Glomerular endothelial cell (primary cell): ENCODE measurements at regions not wholly inside any gene's neighbourhood (a gene's known extent, or its start where the extent isn't known, plus 50 kb on each side); places are given as distances from the start of the nearest gene placed in this dataset.
A peak's percentile ranks its signal among the peaks of the same experiment; 100 is the strongest.
"Not testable (repeated sequence)": the region's sequence is repeated elsewhere in the genome, so short reads cannot be mapped to it uniquely, and the experiment has no call there.

Source experiments
- DNase-seq: peaks from one replicate; pipeline ENCODE4 v3.0.0-alpha.2; 2011; ENCODE audit warnings: low read depth, low spot score; ENCODE audit errors: extremely low read depth

- DNase-seq = no peak
Measured at GRCh38 chr16:73966851-73967250, 329.8 kb upstream of the PSMD7 start.

DNA sequence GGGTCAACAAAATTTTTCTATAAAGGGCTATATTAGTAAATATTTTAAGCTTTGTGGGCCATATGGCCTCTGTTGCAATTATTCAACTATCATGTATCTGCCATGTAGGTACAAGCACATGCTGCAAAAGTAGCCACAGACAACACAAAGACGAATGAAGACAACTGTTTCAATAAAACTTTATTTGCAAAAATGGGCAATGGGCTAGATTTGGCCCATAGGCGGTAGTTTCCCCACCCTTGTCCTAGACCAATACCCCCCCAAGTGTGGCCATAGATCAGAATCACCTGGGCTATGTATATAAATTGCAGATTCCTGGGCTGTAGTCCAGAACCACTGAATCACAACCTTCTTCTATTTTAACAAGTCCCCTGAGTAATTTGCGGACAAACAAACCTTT, 331.0 kb upstream of the PSMD7 start:
- no peak for DNase-seq

- peak; percentile 23 for DNase-seq
Measured at GRCh38 chr16:73956587-73957494, 339.8 kb upstream of the PSMD7 start.

- no peak for DNase-seq
Measured at GRCh38 chr16:73955702-73956101, 340.9 kb upstream of the PSMD7 start.

DNA sequence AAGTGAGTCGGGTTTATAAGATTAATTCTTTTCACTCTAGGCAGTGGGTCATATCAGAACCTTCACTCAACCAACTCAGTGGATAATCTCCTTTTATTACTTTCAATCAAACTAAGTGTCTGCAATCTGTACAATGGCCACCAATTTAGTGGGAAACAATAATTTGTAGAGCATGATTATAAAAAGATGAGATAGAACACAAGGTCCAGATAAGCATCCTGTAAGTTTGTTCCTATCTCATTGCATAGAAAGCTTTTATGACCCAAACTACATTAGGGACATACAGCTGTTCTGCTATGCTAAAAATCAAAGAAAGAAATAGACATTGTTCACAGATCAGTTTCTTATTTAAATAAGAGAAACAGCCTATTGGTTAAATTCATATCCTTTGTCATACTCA, 341.4 kb upstream of the PSMD7 start:
- DNase-seq = no peak

- DNase-seq = no peak
Measured at GRCh38 chr16:73951481-73951880, 345.1 kb upstream of the PSMD7 start.

DNA sequence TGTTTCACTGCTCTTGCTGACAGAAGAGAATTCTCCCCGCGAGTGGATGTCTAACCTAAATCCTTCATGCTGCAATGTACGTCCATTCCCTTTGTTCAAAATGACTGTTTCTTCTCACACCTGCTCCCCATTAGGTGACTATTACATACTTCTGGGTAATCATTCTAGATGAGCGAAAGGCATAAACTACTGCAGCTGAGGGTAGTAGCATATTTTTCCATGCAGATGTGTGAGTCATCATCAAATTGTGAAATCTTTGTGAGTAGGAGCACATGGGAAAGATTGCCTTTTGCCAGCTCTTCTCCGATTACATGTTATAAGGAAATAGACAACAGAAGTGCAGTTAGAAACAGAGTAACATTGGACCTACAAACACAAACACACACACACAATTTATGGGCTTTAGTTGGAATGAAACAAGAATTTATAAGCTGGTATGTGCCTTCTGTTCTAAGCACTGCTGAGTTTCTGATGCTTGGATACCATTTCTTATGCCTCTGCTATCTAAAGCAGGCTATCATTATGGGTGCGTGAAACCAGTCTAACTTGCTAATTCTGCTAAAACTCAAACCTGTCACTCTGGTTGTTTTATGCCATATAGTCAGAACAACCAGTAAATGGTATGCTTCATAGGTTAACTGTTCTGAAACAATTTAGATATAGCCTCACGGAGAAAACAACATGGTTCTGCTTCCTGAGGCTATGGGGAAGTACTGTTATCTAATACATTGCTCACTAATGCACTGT, 346.9 kb upstream of the PSMD7 start:
- no peak for DNase-seq

DNA sequence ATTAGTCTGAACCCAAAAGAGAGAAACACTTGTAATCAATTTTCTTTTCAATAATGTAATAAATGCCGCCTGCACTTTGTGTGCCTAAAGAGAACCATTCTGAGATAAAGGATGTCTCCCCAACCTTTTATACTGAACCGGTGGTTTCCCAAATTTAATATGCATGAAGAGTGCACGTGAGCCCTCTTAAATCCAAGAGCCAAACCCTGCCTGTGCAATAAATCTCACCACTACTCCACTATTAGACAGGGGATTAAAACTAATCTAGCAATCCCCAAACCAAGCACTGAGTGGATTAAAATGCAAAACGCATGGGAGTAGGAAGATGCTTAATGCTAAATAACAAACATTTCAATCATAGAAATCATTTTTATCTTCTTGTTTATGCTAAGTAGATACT, 351.0 kb upstream of the PSMD7 start:
- no peak for DNase-seq

DNA sequence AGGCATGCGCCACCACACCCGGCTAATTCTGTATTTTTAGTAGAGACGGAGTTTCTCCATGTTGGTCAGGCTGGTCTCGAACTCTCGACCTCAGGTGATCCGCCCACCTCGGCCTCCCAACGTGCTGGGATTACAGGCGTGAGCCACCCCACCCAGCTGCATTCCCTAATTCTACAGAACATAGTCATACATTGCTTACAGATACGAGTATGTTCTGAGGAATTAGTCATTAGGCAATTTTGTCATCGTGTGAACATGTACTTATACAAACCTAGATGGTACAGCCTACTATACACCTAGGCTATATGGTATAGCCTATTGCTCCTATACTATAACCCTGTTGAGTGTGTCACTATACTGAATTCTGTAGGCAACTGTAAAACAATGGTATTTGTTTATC, 353.4 kb upstream of the PSMD7 start:
- DNase-seq = not testable (repeated sequence)

DNA sequence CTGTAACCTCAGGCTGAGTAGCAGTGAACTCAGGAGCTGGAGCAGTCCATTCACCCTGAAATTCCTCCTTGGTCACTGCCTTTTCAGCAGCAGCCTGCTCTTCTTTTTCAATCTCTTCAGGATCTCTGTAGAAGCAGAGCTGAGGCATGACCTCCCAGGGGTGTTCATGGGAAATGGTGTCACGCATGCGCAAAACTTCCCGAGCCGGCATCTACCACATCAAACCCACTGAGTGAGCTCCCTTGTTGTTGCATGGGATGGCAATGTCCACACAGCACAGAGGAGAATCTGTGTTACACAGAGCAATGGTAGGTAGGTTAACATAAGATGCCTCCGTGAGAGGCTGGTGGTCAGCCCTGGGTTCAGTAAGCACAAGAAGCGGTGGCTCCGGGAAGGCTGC, 355.8 kb upstream of the PSMD7 start:
- DNase-seq = not testable (repeated sequence)

DNA sequence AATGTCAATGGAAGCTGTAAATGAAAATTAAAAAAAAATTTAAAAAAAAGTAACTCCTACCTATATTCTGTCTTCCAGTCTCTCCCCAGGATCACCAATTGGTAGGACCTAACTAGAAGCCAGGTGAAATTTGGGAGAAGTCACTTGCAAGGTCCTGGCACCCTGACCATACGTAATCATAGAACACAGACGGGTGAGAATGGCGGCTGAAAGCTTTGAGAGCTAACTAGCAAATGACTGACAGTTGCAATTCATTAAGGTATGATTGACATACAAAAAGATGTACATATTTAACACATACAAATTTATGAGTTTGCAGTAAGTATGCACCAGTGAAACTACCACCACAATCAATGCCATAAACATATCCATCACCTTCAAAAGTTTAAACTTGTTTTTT, 372.7 kb upstream of the PSMD7 start:
- no peak for DNase-seq

GRCh38 chr16:73921295-73921694, 375.3 kb upstream of the PSMD7 start:
- DNase-seq = no peak

DNA sequence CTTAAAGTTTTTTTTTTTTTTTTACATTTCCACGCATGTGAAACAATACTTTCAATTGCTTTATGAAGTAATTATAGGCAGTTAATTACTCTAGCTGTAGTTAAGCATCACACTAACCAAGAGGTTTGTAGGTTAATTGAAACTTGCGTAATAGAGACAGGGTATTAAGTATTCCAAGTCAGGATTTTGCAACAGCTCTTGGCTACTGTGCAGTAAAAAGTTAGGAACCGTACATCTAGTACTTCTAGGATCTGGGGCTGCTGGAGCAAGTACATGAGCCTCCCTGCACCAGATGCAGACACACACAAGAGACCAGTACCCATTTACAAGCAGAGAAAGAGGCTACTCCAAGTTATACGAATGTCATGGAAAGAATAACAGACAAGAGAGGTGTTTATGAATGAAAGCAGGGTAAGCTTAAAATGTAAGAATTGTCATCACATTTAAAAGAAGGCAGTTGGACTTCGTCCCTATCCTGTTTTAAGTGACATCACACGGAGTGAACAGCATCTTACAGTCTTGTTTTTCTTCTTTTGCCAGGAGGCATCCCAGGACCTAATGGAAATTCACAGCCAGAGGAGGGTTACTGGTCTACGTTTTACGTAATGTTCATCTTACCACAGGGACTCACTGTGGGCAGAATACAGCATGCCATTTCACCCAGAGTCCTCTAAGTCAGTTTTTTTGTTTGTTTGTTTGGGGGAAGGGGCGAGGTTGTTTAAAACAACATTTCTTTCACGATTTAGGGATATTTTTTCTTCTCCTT, 379.6 kb upstream of the PSMD7 start:
- DNase-seq = no peak

DNA sequence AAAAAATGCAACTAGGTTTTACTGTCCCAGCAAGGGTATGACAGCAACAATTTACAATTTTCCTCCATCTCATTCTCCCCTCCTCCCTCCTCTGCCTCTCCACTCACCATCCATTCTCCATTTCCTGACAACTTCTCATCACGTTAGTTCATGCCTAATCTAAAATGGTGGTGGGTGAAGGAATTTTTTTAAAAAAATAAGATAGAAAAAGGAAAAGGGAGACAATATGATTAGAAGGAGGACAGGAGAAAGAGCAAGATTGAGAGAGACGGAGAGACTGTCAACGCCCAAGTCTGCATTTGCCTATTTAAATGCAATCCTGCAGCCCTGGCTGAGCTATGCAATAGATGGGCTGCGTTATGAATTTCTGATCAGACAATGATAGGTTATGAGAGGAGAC, 380.7 kb upstream of the PSMD7 start:
- no peak for DNase-seq

GRCh38 chr16:73915140-73915539, 381.5 kb upstream of the PSMD7 start:
- DNase-seq = no peak

- no peak for DNase-seq
Measured at GRCh38 chr16:73912850-73913249, 383.8 kb upstream of the PSMD7 start.

DNA sequence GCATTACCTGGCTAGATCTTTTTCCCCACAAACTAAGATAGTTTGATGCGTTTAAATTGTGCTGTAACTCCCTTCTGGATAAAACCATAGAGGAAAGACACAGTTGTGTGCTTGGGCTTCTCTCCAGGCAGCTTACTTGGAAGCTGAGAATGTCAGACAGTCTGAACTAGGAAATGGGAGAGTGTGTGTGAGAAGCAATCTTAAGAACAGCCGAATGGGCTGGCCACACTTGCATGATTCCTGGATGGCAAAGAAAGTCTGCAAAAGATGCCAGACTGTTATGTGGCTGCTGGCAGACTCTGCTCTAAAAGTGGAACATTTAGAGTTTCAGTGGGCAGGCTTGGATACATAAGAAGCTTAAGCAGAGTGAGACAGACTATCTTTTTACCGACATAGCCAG, 384.3 kb upstream of the PSMD7 start:
- DNase-seq = no peak

- no peak for DNase-seq
Measured at GRCh38 chr16:73909529-73910035, 387.0 kb upstream of the PSMD7 start.

DNA sequence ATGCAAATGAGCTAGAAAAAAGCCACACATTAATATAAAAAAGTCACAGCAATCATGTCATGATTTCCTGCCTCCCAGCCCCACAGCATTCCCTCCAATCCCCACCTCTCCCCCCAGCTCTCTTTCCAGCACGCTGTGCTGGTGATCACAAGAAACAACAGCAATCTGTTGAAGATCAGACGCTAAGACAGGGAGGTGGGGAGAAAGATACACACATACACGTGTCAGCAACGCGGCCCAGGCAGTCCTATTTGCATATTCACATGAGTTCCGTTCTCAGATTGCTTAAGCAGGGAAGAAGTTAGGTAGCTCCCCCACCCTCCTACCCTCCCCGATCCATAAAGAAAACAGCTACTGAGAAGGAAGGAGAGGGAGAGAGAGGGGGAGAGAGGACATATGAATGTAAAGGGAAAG, 405.5 kb upstream of the PSMD7 start:
- DNase-seq = no peak

- DNase-seq = no peak
Measured at GRCh38 chr16:73890186-73891128, 406.2 kb upstream of the PSMD7 start.
